Colon (tissue), 2 donors: ENCODE measurements at regions not wholly inside any gene's neighbourhood (a gene's known extent, or its start where the extent isn't known, plus 50 kb on each side); places are given as distances from the start of the nearest gene placed in this dataset.
"Not testable (repeated sequence)": the region's sequence is repeated elsewhere in the genome, so short reads cannot be mapped to it uniquely, and the experiment has no call there.

Source experiments
- FAIRE-seq: peaks from 2 replicates; lab custom pipeline; 2012; peaks lifted over from hg19 to GRCh38; lab: Jason Lieb, UNC
- donor health status: control.
- donor health status: control.

DNA sequence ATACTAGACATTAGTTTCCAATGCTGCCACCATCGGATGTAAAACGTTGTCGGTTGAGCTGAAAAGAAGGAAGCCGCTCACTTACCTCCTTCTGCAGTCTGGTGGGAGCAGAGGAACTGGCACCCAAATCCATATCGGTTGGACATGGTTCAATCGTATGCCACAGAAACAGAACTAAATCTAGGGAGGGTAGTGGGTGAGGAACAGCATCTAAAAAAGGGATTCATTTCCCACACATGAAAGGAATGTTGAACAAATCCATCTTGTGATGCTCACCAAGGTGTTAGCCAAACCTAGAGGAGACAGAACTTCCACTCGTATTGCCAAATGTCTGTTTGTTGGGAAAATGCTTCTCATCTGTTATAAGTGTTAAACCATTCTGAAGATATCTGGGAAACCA, 532.7 kb downstream of the NLGN4X start:
- FAIRE-seq, result no peak

GRCh38 chrX:5683996-5684395, 544.7 kb downstream of the NLGN4X start:
- FAIRE-seq, result no peak

- FAIRE-seq, result no peak
Measured at GRCh38 chrX:5681159-5681558, 547.5 kb downstream of the NLGN4X start.

- FAIRE-seq, result no peak
Measured at GRCh38 chrX:5674036-5674435, 554.6 kb downstream of the NLGN4X start.

DNA sequence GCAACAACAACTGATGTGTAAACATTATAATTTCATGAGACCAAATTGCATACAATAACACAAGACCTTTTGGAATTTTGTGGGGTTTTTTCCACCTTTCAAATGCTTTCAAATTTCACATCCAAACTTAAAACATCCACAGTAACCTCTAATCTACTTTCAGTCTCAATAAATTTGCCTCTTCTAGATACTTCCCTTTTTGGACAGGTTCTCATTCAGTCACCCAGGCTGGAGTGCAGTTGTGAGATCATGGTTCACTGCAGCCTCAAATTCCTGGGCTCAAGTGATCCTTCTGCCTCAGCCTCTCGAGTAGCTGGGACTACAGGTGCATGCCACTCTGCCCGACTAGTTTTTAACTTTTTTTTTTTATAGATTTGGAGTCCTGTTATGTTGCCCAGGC, 556.6 kb downstream of the NLGN4X start:
- no peak for FAIRE-seq

- not testable (repeated sequence) for FAIRE-seq
Measured at GRCh38 chrX:5666689-5667088, 562.0 kb downstream of the NLGN4X start.

GRCh38 chrX:5656544-5656943, 572.1 kb downstream of the NLGN4X start:
- no peak for FAIRE-seq

- FAIRE-seq, result no peak
Measured at GRCh38 chrX:5650904-5651303, 577.8 kb downstream of the NLGN4X start.

- no peak for FAIRE-seq
Measured at GRCh38 chrX:5648941-5649568, 579.6 kb downstream of the NLGN4X start.

GRCh38 chrX:5646818-5647217, 581.8 kb downstream of the NLGN4X start:
- no peak for FAIRE-seq

DNA sequence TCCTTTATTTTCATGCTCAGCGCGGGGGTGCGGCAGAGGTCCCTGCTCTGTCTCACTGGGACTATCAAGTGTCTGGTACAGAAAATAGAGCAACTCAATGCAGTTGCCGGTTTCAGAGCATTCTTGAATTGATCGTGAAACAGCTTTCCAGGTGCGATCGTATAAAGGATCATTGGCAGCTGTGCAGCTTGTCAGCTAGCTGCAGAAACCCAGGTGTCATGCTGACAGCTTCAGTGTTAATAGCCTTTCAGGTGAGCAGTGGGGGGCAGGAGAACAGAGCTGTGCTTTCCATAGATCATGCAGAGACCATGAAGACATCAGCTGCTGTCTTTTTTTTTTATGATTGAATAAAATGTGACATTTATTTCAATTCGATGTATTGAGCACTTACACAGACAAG, 583.9 kb downstream of the NLGN4X start:
- no peak for FAIRE-seq

- FAIRE-seq, result no peak
Measured at GRCh38 chrX:5640071-5640470, 588.6 kb downstream of the NLGN4X start.

GRCh38 chrX:5638572-5638971, 590.1 kb downstream of the NLGN4X start:
- FAIRE-seq, result no peak

GRCh38 chrX:5632887-5633286, 595.8 kb downstream of the NLGN4X start:
- FAIRE-seq, result no peak

DNA sequence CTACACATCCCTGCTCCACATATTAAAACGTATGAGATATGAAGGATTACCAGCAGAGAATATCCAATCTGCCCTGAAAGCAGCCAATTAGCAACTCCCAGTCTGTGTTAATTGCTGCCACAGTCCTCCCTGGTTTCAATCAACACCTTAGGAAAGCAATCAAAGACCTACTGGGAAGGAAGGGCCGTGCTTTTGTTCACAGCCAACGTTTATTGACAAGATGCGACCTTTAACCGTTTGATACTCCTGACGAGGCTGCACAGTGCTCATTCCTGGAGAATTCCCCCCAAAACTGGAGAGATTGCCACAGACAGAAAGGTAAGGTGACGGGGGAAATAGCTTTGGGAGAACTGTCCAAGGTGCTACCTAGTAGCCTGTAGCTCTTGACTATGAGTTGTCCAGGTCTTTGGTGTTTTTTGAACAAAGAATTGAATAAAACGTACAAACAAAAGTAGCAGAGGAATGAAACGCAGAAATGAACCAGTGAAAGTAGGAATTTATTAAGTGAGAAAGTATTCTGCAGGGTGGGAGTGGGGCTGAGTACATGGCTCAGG, 596.5 kb downstream of the NLGN4X start:
- FAIRE-seq, result no peak

DNA sequence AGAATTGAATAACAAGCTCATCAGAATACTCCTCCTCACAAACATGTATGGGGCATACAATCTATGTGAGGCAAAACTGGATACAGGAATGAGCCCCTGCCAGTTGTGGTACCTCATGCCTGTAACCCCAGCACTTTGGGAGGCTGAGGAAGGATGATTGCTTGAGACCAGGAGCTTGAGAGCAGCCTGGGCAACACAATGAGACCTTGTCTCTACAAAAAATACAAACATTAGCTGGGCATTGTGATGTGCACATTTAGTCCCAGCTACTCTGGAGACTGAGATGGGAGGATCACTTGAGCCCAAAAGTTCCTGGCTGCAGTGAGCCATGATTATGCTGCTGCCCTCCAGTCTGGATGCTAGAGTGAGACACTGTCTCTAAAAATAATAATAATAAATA, 611.0 kb downstream of the NLGN4X start:
- no peak for FAIRE-seq

- FAIRE-seq, result no peak
Measured at GRCh38 chrX:5595570-5595969, 633.1 kb downstream of the NLGN4X start.

- FAIRE-seq, result no peak
Measured at GRCh38 chrX:5586726-5587125, 641.9 kb downstream of the NLGN4X start.

DNA sequence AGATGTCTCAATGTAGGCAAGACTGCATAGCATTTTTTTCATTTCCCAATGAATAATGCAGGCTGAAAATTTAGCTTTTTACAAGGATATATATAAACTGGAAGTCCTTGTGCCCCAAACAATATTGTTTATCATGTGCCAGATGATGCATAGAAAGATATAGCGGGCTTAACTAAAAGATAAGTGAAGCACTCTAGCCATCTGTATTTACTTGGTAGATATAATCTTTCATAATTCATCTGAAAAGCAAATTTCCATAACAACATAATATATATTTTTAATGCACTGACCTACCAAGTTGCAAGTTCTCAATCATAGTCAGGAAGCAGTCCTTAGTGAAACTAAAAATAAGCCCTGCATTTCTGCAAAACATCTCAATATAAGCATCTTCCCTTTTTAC, 653.3 kb downstream of the NLGN4X start:
- peak; percentile 10 for FAIRE-seq

DNA sequence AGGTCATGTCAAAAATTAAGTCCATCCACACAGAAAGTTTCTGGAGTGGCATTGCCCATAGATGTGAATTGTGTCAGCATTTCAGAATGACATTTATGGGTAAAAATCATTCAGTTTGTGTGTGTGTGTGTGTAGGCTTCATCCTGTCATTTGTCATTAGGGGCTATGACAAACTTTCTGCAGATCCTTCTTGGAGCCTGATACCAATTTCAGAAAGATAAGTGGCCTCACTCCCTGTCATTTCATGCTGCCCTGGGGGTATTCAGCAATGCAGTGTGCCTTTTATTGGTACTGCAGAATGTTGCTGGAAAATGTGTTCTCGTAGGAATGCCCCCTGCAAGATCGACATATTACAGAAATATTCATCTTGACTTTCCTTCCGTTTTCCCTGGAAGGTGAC, 659.7 kb downstream of the NLGN4X start:
- FAIRE-seq, result no peak

- FAIRE-seq, result no peak
Measured at GRCh38 chrX:5559386-5559785, 669.3 kb downstream of the NLGN4X start.

DNA sequence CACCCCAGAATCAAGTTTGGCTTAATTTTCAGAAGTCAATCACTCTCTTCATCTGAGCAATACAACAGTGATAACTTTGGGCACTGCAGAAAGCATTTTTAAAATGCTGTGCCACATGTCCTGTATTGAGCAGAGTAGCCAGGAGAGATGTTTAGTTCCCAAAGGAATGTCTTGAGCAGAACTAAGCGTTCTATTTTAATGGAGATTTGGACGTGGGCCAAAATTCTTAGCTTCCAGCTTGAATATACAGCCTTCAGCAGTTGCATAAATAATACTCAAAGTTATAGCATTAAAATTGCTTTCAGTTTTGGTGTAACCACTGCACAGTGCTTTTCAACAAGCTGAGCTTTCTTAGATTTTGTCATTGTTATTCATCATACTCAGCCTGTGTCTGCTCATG, 679.2 kb downstream of the NLGN4X start:
- FAIRE-seq, result no peak

DNA sequence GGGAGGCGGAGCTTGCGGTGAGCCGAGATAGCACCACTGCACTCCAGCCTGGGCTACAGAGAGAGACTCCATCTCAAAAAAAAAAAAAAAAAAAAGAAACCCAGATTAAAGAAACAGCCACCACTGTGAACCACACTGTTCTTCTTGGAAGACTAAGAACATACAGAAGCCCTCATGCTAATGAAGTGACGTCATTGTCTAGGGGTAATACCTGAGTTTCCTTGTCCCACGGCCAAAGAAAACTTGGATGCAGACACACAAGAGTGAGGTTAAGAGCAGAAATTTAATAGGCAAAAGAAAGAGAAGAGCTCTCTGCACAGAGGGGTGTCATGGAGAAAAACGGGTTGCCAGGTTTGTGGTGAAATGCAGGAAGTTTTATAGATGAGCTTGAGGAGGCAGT, 691.6 kb downstream of the NLGN4X start:
- FAIRE-seq, result no peak

DNA sequence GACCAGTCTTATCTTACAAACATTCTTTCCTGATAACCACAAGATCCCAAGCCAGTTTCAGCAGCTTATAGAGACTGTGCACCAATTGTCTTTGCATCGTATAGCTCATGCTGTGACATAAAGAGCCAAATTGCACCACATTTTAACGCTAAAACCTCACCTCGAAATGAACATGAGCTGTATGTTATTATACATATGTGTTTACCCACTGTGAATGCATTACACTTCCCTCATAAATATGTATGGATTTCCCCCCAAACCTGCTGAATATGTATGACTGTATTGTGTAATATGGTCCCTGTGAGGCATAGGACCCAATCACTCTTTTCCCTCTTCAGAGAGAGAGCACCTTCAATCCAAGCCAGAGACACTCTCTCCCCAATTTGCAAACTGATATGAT, 692.4 kb downstream of the NLGN4X start:
- FAIRE-seq, result no peak

DNA sequence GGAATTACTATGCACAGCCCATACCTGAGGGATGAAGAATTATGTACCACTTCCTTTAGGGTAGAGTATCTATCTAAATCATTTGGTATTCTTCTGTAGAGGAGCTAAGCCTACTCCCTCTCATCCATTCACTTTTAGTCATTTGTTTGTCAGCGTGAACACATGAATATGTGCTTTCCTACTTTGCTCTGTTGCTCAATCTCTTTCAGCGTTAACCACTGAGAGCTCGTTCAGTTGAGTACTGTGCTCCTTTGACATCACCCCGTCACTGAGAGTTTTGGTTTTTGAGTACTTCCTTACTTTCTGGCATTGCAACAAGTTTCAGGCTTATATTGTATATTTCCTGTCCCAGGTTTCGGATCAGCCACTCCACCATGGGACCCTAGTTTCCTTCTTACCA, 700.6 kb downstream of the NLGN4X start:
- no peak for FAIRE-seq
